SK-N-SH treated with all-trans-retinoic acid at 6 μM for 48 hours (cell line): ENCODE measurements at regions not wholly inside any gene's neighbourhood (a gene's known extent, or its start where the extent isn't known, plus 50 kb on each side); places are given as distances from the start of the nearest gene placed in this dataset.

Experiments
- ARNTL ChIP-seq: fragments of 450-650 bp; formaldehyde crosslinking; IDR thresholded peaks from 2 replicates; pipeline ENCODE4 v1.5.0; 2020; ENCODE audit warnings: low read depth, mild to moderate bottlenecking, moderate library complexity, borderline replicate concordance
- CREB5 ChIP-seq: fragments of 250-450 bp; sonication (Bioruptor Pico); IDR thresholded peaks from 2 replicates; pipeline ENCODE4 v1.5.1; 2020; ENCODE audit warnings: low read depth, mild to moderate bottlenecking, moderate library complexity
- ESRRG ChIP-seq: fragments of 250-450 bp; sonication (Bioruptor Pico); IDR thresholded peaks from 2 replicates; pipeline ENCODE4 v1.6.1; 2021; ENCODE audit warnings: mild to moderate bottlenecking
- PATZ1 ChIP-seq: fragments of 250-450 bp; sonication (Bioruptor Pico); IDR thresholded peaks from 2 replicates; pipeline ENCODE4 v1.8.0; 2020; ENCODE audit warnings: mild to moderate bottlenecking, moderate library complexity, borderline replicate concordance
- PPARA ChIP-seq: fragments of 250-450 bp; sonication (Bioruptor Pico); IDR thresholded peaks from 2 replicates; pipeline ENCODE4 v1.5.0; 2020; ENCODE audit warnings: mild to moderate bottlenecking, borderline replicate concordance
- TCF4 ChIP-seq: fragments of 250-450 bp; sonication (Bioruptor Pico); IDR thresholded peaks from 2 replicates; pipeline ENCODE4 v1.8.0; 2021; ENCODE audit warnings: mild to moderate bottlenecking, moderate library complexity, borderline replicate concordance
- TOX ChIP-seq: fragments of 250-450 bp; sonication (Bioruptor Pico); IDR thresholded peaks from 2 replicates; pipeline ENCODE4 v1.8.0; 2021; ENCODE audit warnings: mild to moderate bottlenecking, moderate library complexity, borderline replicate concordance
- ZFP3 ChIP-seq: fragments of 250-450 bp; sonication (Bioruptor Pico); IDR thresholded peaks from 2 replicates; pipeline ENCODE4 v1.5.0; 2020; ENCODE audit warnings: mild to moderate bottlenecking, moderate library complexity
- ZNF565 ChIP-seq: fragments of 450-650 bp; formaldehyde crosslinking; conservative IDR thresholded peaks from 2 replicates; pipeline ENCODE4 v1.5.0; 2020; ENCODE audit warnings: low read depth, mild to moderate bottlenecking, moderate library complexity
- ZNF8 ChIP-seq: fragments of 450-650 bp; formaldehyde crosslinking; IDR thresholded peaks from 2 replicates; pipeline ENCODE4 v1.5.0; 2020; ENCODE audit warnings: mild to moderate bottlenecking, moderate library complexity

GRCh38 chr5:38780945-38781344, 64.9 kb upstream of the OSMR start:
- TF ChIP-seq TOX (CRISPR knock-in tag) = no peak
- no peak for TF ChIP-seq PATZ1 (CRISPR knock-in tag)
- TF ChIP-seq CREB5 (CRISPR knock-in tag) = no peak
- TF ChIP-seq TCF4 = no peak
- TF ChIP-seq ESRRG (CRISPR knock-in tag) = no peak
- no peak for TF ChIP-seq ZNF565 (CRISPR knock-in tag)
- no peak for TF ChIP-seq ZFP3 (CRISPR knock-in tag)
- no peak for TF ChIP-seq PPARA (CRISPR knock-in tag)
- TF ChIP-seq ARNTL (CRISPR knock-in tag) = no peak
- no peak for TF ChIP-seq ZNF8 (CRISPR knock-in tag)
